ENCODE measurements at regions not wholly inside any gene's neighbourhood (a gene's known extent, or its start where the extent isn't known, plus 50 kb on each side); places are given as distances from the start of the nearest gene placed in this dataset.

- DNase-seq, result no peak
- no peak for TF ChIP-seq EP300 (IDR thresholded peaks at IDR 0.05; ENCODE audit: low read depth)
- no peak for TF ChIP-seq POLR2A (IDR thresholded peaks at IDR 0.05)
- no peak for TF ChIP-seq CTCF (IDR thresholded peaks at IDR 0.05)
- no peak for TF ChIP-seq POLR2AphosphoS5 (IDR thresholded peaks at IDR 0.05)
- H3K4me3 ChIP-seq, result no peak overlapping the region
- no peaks in the 10 kb centered on the region for H3K4me1 ChIP-seq
- no peaks in the 10 kb centered on the region for H3K36me3 ChIP-seq
- H3K27me3 ChIP-seq, result no peaks in the 10 kb centered on the region
- in situ Hi-C loops (cut with MboI; ENCODE audit: low pct_ligation_motif_present in 1 of 4, low pct_unique_long_range_greater_than_20kb in 1 of 4, low sequenced_read_pairs in 3 of 4), result no loop called here
- 80 to 100% methylated on average over 1 of the region's 1 CpG for WGBS, 2 donors (ENCODE audit: low coverage in 1 of 2)
- no peak overlapping the region for H3K27ac ChIP-seq
- no peaks in the 10 kb centered on the region for H3K9me3 ChIP-seq
- intact Hi-C loops (cut with DNase I; ENCODE audit: low total_unique reads), result no loop called here
Observed at GRCh38 chr4:22895482-22895881, 202.7 kb downstream of the GBA3 start.

- TF ChIP-seq POLR2AphosphoS5 (IDR thresholded peaks at IDR 0.05), result no peak
- TF ChIP-seq EP300 (IDR thresholded peaks at IDR 0.05; ENCODE audit: low read depth), result no peak
- no peak for TF ChIP-seq CTCF (IDR thresholded peaks at IDR 0.05)
- TF ChIP-seq POLR2A (IDR thresholded peaks at IDR 0.05), result no peak
- no peaks in the 10 kb centered on the region for H3K9me3 ChIP-seq
- no peak for DNase-seq
- intact Hi-C loops (cut with DNase I; ENCODE audit: low total_unique reads), result no loop called here
- no peaks in the 10 kb centered on the region for H3K36me3 ChIP-seq
- no peak overlapping the region for H3K4me3 ChIP-seq
- no peak overlapping the region for H3K27ac ChIP-seq
- no peaks in the 10 kb centered on the region for H3K27me3 ChIP-seq
- in situ Hi-C loops (cut with MboI; ENCODE audit: low pct_ligation_motif_present in 1 of 4, low pct_unique_long_range_greater_than_20kb in 1 of 4, low sequenced_read_pairs in 3 of 4), result no loop called here
- no peaks in the 10 kb centered on the region for H3K4me1 ChIP-seq
Observed at GRCh38 chr4:22884157-22884556, 191.4 kb downstream of the GBA3 start.

GRCh38 chr4:22881411-22881810 lies 188.7 kb downstream of the GBA3 start:
- Histone ChIP-seq H3K27me3 (no peaks in the 10 kb centered on the region), H3K36me3 (no peaks in the 10 kb centered on the region), H3K9me3 (no peaks in the 10 kb centered on the region), H3K4me3 (no peak overlapping the region), H3K4me1 (no peaks in the 10 kb centered on the region), H3K27ac (no peak overlapping the region)
- TF ChIP-seq CTCF (IDR thresholded peaks at IDR 0.05), result no peak
- no peak for TF ChIP-seq EP300 (IDR thresholded peaks at IDR 0.05; ENCODE audit: low read depth)
- no peak for TF ChIP-seq POLR2A (IDR thresholded peaks at IDR 0.05)
- no peak for TF ChIP-seq POLR2AphosphoS5 (IDR thresholded peaks at IDR 0.05)
- in situ Hi-C loops (cut with MboI; ENCODE audit: low pct_ligation_motif_present in 1 of 4, low pct_unique_long_range_greater_than_20kb in 1 of 4, low sequenced_read_pairs in 3 of 4) (no loop called here), intact Hi-C loops (cut with DNase I; ENCODE audit: low total_unique reads) (no loop called here)
- no peak for DNase-seq

- 87 to 88% methylated on average over 14 to 16 of the region's 16 CpGs for WGBS, 2 donors (ENCODE audit: low coverage in 1 of 2)
- H3K27ac ChIP-seq, result no peak overlapping the region
- H3K9me3 ChIP-seq, result no peaks in the 10 kb centered on the region
- no peaks in the 10 kb centered on the region for H3K27me3 ChIP-seq
- DNase-seq, result no peak
- intact Hi-C loops (cut with DNase I; ENCODE audit: low total_unique reads), result no loop called here
- H3K36me3 ChIP-seq, result no peaks in the 10 kb centered on the region
- H3K4me1 ChIP-seq, result peaks cover 0 to 22% (median 7%) of the 10 kb centered on the region in 4 donors
- in situ Hi-C loops (cut with MboI; ENCODE audit: low pct_ligation_motif_present in 1 of 4, low pct_unique_long_range_greater_than_20kb in 1 of 4, low sequenced_read_pairs in 3 of 4), result no loop called here
- H3K4me3 ChIP-seq, result no peak overlapping the region
- TF ChIP-seq EP300 (IDR thresholded peaks at IDR 0.05; ENCODE audit: low read depth) (no peak), POLR2A (IDR thresholded peaks at IDR 0.05) (no peak), CTCF (IDR thresholded peaks at IDR 0.05) (no peak), POLR2AphosphoS5 (IDR thresholded peaks at IDR 0.05) (no peak)
Observed at GRCh38 chr4:22877486-22878052, 184.8 kb downstream of the GBA3 start.

Data from transverse colon (tissue), 4 donors.